ENCODE measurements at regions not wholly inside any gene's neighbourhood (a gene's known extent, or its start where the extent isn't known, plus 50 kb on each side); places are given as distances from the start of the nearest gene placed in this dataset.

- no peaks in the 10 kb centered on the region for H3K27me3 ChIP-seq (ENCODE audit: control insufficient read depth, insufficient read depth, low read length)
- H3K4me1 ChIP-seq (ENCODE audit: control insufficient read depth, insufficient read depth, low read length) = no peaks in the 10 kb centered on the region
- H3K36me3 ChIP-seq (ENCODE audit: control insufficient read depth, insufficient read depth, low read length) = no peaks in the 10 kb centered on the region
- 83% methylated on average over 3 of the region's 3 CpGs for WGBS (ENCODE audit: insufficient coverage)
- peak in 2 of 6 donors; percentile 2 to 84 for DNase-seq (ENCODE audit: low read depth in 4 of 6, low spot score in 6 of 6)
- no peaks in the 10 kb centered on the region for H3K9me3 ChIP-seq (ENCODE audit: control insufficient read depth, insufficient read depth, low read length)
- no peak overlapping the region for H3K27ac ChIP-seq (ENCODE audit: low read depth, low read length)
- H3K4me3 ChIP-seq (ENCODE audit: low read depth, low read length) = no peak overlapping the region
These were observed 686.6 kb upstream of the GJE1 start for GRCh38 chr6:141445928-141446628.

DNA sequence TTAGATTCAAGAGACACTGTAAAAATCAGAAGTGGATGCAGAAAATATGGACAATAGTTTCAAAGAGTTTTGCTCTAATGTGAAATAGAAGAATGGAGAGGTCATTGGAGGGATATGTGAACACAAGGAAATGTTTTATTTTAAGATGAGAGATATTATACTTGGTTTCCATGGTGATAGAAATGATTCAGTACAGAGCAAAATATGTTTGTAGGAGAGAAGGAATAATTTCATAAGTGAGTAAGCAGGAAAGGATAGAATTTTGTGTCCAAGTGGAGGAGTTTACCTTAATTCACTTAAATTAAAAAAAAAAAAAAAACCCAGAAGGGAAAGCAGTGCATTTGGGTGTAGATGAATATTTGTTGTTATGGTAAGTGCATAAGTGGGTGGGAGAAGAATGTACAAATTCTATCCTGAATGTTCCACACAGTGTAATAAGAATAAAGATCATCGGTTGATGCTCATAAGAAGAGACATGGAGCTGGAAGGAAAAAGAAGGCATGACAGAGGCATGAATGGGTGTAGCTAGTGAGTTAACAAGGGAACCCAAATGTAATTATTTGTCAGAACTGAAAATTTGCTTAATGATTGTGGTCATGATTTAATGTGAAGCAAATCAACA lies 688.9 kb upstream of the GJE1 start:
- Histone ChIP-seq H3K4me1 (ENCODE audit: control insufficient read depth, insufficient read depth, low read length) (no peaks in the 10 kb centered on the region), H3K9me3 (ENCODE audit: control insufficient read depth, insufficient read depth, low read length) (no peaks in the 10 kb centered on the region), H3K36me3 (ENCODE audit: control insufficient read depth, insufficient read depth, low read length) (no peaks in the 10 kb centered on the region), H3K27me3 (ENCODE audit: control insufficient read depth, insufficient read depth, low read length) (no peaks in the 10 kb centered on the region), H3K4me3 (ENCODE audit: low read depth, low read length) (no peak overlapping the region), H3K27ac (ENCODE audit: low read depth, low read length) (no peak overlapping the region)
- no peak for DNase-seq (ENCODE audit: low read depth in 4 of 6, low spot score in 6 of 6)
- WGBS (ENCODE audit: insufficient coverage) = 100% methylated on average over 1 of the region's 1 CpG

GRCh38 chr6:141443032-141443431 lies 689.7 kb upstream of the GJE1 start:
- Histone ChIP-seq H3K27ac (ENCODE audit: low read depth, low read length) (no peak overlapping the region), H3K27me3 (ENCODE audit: control insufficient read depth, insufficient read depth, low read length) (no peaks in the 10 kb centered on the region), H3K36me3 (ENCODE audit: control insufficient read depth, insufficient read depth, low read length) (no peaks in the 10 kb centered on the region), H3K4me3 (ENCODE audit: low read depth, low read length) (no peak overlapping the region), H3K9me3 (ENCODE audit: control insufficient read depth, insufficient read depth, low read length) (no peaks in the 10 kb centered on the region), H3K4me1 (ENCODE audit: control insufficient read depth, insufficient read depth, low read length) (no peaks in the 10 kb centered on the region)
- DNase-seq (ENCODE audit: low read depth in 4 of 6, low spot score in 6 of 6) = no peak
- 75% methylated on average over 1 of the region's 2 CpGs for WGBS (ENCODE audit: insufficient coverage)

GRCh38 chr6:141439513-141439912 lies 693.2 kb upstream of the GJE1 start:
- no peak for DNase-seq (ENCODE audit: low read depth in 4 of 6, low spot score in 6 of 6)
- Histone ChIP-seq H3K36me3 (ENCODE audit: control insufficient read depth, insufficient read depth, low read length) (no peaks in the 10 kb centered on the region), H3K4me1 (ENCODE audit: control insufficient read depth, insufficient read depth, low read length) (no peaks in the 10 kb centered on the region), H3K9me3 (ENCODE audit: control insufficient read depth, insufficient read depth, low read length) (no peaks in the 10 kb centered on the region), H3K27ac (ENCODE audit: low read depth, low read length) (no peak overlapping the region), H3K4me3 (ENCODE audit: low read depth, low read length) (no peak overlapping the region), H3K27me3 (ENCODE audit: control insufficient read depth, insufficient read depth, low read length) (no peaks in the 10 kb centered on the region)

DNA sequence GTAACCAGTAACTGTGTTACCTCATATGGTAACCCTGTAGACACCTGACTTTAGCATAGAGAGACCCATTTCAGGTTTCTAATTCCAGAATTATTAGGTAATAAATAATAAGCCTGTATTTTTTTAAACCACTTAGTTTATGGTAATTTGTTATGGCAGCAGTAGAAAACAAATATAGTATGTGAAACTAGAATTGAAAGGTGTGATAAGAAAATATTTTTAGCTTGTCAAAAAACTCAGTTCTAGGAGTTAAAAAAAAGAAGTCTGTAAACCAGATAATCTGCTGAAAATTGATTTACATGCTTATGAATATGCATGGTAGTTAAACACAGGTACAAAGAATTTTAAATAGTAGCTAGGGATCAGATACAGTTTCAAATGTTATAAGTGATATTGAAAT lies 695.0 kb upstream of the GJE1 start:
- Histone ChIP-seq H3K4me3 (ENCODE audit: low read depth, low read length) (no peak overlapping the region), H3K36me3 (ENCODE audit: control insufficient read depth, insufficient read depth, low read length) (no peaks in the 10 kb centered on the region), H3K27ac (ENCODE audit: low read depth, low read length) (no peak overlapping the region), H3K9me3 (ENCODE audit: control insufficient read depth, insufficient read depth, low read length) (no peaks in the 10 kb centered on the region), H3K4me1 (ENCODE audit: control insufficient read depth, insufficient read depth, low read length) (no peaks in the 10 kb centered on the region), H3K27me3 (ENCODE audit: control insufficient read depth, insufficient read depth, low read length) (no peaks in the 10 kb centered on the region)
- DNase-seq (ENCODE audit: low read depth in 4 of 6, low spot score in 6 of 6) = no peak

DNA sequence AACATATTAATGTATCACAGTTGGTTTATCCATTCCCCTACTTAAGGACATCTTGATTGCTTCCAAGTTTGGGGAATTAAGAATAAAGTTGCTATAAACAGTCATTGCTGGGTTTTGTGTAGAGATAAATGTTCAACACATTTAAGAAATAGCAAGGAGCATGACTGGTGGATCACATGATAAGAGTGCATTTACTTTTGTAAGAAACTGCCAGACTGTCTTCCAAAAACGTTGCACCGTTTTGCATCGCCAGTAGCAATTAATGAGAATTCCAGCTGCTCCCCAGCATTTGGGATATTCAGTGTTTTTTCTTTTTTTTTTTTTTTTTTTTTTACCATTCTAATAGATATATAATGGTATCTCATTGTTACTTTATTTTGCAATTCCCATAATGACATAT lies 695.7 kb upstream of the GJE1 start:
- Histone ChIP-seq H3K4me3 (ENCODE audit: low read depth, low read length) (no peak overlapping the region), H3K36me3 (ENCODE audit: control insufficient read depth, insufficient read depth, low read length) (no peaks in the 10 kb centered on the region), H3K4me1 (ENCODE audit: control insufficient read depth, insufficient read depth, low read length) (no peaks in the 10 kb centered on the region), H3K27me3 (ENCODE audit: control insufficient read depth, insufficient read depth, low read length) (no peaks in the 10 kb centered on the region), H3K9me3 (ENCODE audit: control insufficient read depth, insufficient read depth, low read length) (no peaks in the 10 kb centered on the region), H3K27ac (ENCODE audit: low read depth, low read length) (no peak overlapping the region)
- no peak for DNase-seq (ENCODE audit: low read depth in 4 of 6, low spot score in 6 of 6)
- WGBS (ENCODE audit: insufficient coverage) = 80% methylated on average over 2 of the region's 3 CpGs

GRCh38 chr6:141426400-141426980 lies 706.2 kb upstream of the GJE1 start:
- H3K9me3 ChIP-seq (ENCODE audit: control insufficient read depth, insufficient read depth, low read length) = peaks cover 3% of the 10 kb centered on the region
- H3K27me3 ChIP-seq (ENCODE audit: control insufficient read depth, insufficient read depth, low read length) = no peaks in the 10 kb centered on the region
- DNase-seq (ENCODE audit: low read depth in 4 of 6, low spot score in 6 of 6) = no peak
- WGBS (ENCODE audit: insufficient coverage) = no CpG with 5 or more reads among the region's 5 CpGs
- no peak overlapping the region for H3K4me3 ChIP-seq (ENCODE audit: low read depth, low read length)
- H3K36me3 ChIP-seq (ENCODE audit: control insufficient read depth, insufficient read depth, low read length) = no peaks in the 10 kb centered on the region
- no peaks in the 10 kb centered on the region for H3K4me1 ChIP-seq (ENCODE audit: control insufficient read depth, insufficient read depth, low read length)
- H3K27ac ChIP-seq (ENCODE audit: low read depth, low read length) = no peak overlapping the region

DNA sequence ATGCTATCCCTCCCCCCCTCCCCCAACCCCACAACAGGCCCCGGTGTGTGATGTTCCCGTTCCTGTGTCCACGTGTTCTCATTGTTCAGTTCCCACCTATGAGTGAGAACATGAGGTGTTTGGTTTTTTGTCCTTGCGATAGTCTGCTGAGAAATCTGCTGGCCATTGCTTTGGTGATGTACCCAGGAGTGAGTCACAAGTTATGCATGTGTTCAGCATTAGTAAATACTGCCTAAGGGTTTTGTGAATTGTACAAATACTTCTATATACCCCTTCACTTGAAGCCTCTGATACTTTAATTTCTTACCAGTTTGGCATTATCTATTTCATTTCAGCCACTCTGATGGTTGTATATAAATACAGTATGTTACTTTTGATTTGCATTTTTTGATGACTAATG lies 711.3 kb upstream of the GJE1 start:
- Histone ChIP-seq H3K27me3 (ENCODE audit: control insufficient read depth, insufficient read depth, low read length) (no peaks in the 10 kb centered on the region), H3K9me3 (ENCODE audit: control insufficient read depth, insufficient read depth, low read length) (peaks cover 3% of the 10 kb centered on the region), H3K36me3 (ENCODE audit: control insufficient read depth, insufficient read depth, low read length) (no peaks in the 10 kb centered on the region), H3K27ac (ENCODE audit: low read depth, low read length) (no peak overlapping the region), H3K4me1 (ENCODE audit: control insufficient read depth, insufficient read depth, low read length) (no peaks in the 10 kb centered on the region), H3K4me3 (ENCODE audit: low read depth, low read length) (no peak overlapping the region)
- no peak for DNase-seq (ENCODE audit: low read depth in 4 of 6, low spot score in 6 of 6)
- 100% methylated on average over 1 of the region's 4 CpGs for WGBS (ENCODE audit: insufficient coverage)

DNA sequence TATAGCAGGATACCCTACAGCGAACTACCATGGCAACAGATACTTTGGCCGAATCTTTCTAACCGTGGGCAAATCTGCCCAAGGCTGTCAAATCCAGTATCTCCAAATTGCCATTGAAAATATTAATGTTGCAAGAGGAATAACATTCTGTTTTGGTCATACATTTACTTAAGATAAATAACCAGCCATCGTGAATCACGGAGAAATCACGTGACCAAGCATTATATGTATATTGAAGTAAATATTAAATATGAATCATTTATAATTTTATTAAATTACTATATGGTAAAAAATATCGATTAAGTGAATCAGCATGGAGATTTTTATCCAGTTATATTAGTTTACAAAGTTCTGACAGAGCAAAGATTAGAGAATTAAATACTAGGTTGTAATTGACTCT lies 714.6 kb upstream of the GJE1 start:
- H3K4me3 ChIP-seq (ENCODE audit: low read depth, low read length) = no peak overlapping the region
- no peak for DNase-seq (ENCODE audit: low read depth in 4 of 6, low spot score in 6 of 6)
- H3K27me3 ChIP-seq (ENCODE audit: control insufficient read depth, insufficient read depth, low read length) = no peaks in the 10 kb centered on the region
- no peaks in the 10 kb centered on the region for H3K9me3 ChIP-seq (ENCODE audit: control insufficient read depth, insufficient read depth, low read length)
- no CpG with 5 or more reads among the region's 7 CpGs for WGBS (ENCODE audit: insufficient coverage)
- no peak overlapping the region for H3K27ac ChIP-seq (ENCODE audit: low read depth, low read length)
- H3K36me3 ChIP-seq (ENCODE audit: control insufficient read depth, insufficient read depth, low read length) = no peaks in the 10 kb centered on the region
- no peaks in the 10 kb centered on the region for H3K4me1 ChIP-seq (ENCODE audit: control insufficient read depth, insufficient read depth, low read length)

- DNase-seq (ENCODE audit: low read depth in 4 of 6, low spot score in 6 of 6) = no peak
- Histone ChIP-seq H3K9me3 (ENCODE audit: control insufficient read depth, insufficient read depth, low read length) (no peaks in the 10 kb centered on the region), H3K4me1 (ENCODE audit: control insufficient read depth, insufficient read depth, low read length) (no peaks in the 10 kb centered on the region), H3K27me3 (ENCODE audit: control insufficient read depth, insufficient read depth, low read length) (no peaks in the 10 kb centered on the region), H3K36me3 (ENCODE audit: control insufficient read depth, insufficient read depth, low read length) (no peaks in the 10 kb centered on the region), H3K27ac (ENCODE audit: low read depth, low read length) (no peak overlapping the region), H3K4me3 (ENCODE audit: low read depth, low read length) (no peak overlapping the region)
- no CpG with 5 or more reads among the region's 2 CpGs for WGBS (ENCODE audit: insufficient coverage)
These were observed 716.8 kb upstream of the GJE1 start for GRCh38 chr6:141415896-141416295.
